GM10266 (cell line): ENCODE measurements at regions not wholly inside any gene's neighbourhood (a gene's known extent, or its start where the extent isn't known, plus 50 kb on each side); places are given as distances from the start of the nearest gene placed in this dataset.

Experiments used
- DNase-seq: peaks from one replicate; pipeline ENCODE4 v3.0.0; 2012; ENCODE audit errors: extremely low spot score
- TF ChIP-seq, protein P1 (sequence below): IDR thresholded peaks from 2 replicates; pipeline ENCODE4 v1.5.1; 2012; ENCODE audit warnings: mild to moderate bottlenecking, low read depth; ENCODE audit not compliant: control insufficient read depth, insufficient read depth; ENCODE audit errors: missing control alignments

DNA sequence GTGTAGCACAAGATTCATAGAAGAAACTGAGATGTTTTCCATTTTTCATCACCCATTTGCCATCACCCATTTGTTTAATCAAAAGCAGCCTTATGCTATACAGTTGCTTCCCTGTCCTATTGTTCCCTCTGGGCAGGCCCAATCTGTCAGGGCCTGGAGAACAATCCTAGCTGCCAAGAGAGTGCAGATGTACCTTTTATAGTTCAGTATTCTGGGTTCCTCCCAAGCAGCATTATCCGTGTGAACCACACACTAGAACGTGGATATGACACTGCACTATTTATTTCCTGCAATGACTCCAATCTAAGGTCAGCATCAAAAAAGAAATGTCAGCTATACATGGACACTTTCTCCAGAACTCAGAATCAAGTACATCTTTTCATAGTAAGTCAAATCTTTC is 269.0 kb downstream of the ADGRA3 start:
- TF ChIP-seq, protein P1, sequence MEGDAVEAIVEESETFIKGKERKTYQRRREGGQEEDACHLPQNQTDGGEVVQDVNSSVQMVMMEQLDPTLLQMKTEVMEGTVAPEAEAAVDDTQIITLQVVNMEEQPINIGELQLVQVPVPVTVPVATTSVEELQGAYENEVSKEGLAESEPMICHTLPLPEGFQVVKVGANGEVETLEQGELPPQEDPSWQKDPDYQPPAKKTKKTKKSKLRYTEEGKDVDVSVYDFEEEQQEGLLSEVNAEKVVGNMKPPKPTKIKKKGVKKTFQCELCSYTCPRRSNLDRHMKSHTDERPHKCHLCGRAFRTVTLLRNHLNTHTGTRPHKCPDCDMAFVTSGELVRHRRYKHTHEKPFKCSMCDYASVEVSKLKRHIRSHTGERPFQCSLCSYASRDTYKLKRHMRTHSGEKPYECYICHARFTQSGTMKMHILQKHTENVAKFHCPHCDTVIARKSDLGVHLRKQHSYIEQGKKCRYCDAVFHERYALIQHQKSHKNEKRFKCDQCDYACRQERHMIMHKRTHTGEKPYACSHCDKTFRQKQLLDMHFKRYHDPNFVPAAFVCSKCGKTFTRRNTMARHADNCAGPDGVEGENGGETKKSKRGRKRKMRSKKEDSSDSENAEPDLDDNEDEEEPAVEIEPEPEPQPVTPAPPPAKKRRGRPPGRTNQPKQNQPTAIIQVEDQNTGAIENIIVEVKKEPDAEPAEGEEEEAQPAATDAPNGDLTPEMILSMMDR, result no peak
- DNase-seq, result no peak

DNA sequence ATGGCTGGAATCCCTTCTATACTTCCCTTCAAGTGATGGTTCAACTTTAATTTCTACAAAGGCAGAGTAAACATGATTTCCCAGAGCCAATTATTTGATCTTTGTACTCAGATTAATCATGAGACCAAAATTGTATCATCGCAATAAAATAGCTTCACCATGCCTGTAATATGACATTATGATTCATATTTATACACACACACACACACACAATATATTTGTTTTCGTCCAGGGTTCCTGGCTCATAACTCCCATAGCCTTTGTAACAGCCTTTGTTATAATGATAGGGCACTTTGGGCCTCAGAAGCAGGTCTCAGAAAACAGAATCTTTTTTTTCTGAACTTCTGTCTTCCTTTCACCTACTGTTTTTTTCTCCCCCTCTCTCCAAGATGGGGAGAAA is 270.6 kb downstream of the ADGRA3 start:
- DNase-seq, result no peak
- TF ChIP-seq, protein P1, result no peak

DNA sequence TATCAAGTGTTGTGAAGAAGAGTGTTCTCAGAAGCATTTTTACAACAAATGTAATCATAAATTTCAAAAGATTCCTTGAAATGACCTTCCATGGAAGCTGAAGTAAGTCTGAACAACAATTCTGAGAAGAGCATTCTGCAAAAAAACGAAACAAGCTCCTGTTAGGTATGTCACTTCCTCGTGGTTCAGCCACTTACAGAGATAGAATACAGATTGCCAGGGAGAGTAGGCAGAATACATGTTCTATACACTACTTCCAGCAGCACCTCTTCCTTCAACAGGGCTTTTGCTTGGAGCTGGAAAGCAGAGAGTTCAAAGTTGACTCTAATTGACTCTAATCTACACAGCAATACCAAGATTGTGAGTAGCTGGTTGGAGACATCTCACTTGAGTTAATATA is 274.5 kb downstream of the ADGRA3 start:
- TF ChIP-seq, protein P1, result no peak
- no peak for DNase-seq

DNA sequence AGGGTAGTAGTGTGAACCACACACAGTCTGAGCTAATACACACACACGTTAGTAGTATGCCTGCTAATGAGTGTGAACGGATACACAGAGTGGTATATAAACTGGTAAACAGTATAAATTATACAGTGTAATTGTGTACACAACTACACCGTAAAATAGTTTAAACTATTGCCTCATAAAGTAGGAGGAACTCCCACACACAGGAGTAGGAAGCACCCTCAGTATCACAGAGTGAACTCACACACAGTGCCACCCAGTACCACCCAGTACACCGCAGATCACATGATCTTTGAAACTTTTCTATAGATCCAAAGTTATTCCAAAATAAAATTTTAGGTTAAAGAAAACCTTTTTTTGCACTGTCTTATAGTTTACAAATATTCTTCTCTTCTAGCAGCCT is 275.1 kb downstream of the ADGRA3 start:
- DNase-seq, result no peak
- TF ChIP-seq, protein P1, result no peak

DNA sequence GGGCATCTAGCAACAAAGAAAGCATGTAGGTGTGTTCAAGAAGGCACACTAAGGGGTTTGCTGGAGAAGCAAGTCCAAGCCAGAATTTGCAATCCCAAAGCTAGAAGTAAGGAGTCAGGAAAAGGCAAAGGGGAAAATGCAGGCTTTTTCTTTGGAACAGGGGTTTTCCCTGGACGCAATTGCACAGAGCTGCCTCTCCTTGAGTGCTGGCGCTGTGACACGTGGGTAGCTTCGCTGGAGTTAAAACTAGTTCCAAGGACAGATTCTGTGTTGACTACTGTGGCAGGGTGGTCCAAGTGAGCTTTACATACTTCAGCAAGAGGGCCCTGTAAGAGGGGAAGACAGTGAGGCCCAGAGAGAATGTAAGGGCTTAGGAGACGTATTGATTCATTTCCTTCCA is 277.1 kb downstream of the ADGRA3 start:
- TF ChIP-seq, protein P1, result no peak
- no peak for DNase-seq

DNA sequence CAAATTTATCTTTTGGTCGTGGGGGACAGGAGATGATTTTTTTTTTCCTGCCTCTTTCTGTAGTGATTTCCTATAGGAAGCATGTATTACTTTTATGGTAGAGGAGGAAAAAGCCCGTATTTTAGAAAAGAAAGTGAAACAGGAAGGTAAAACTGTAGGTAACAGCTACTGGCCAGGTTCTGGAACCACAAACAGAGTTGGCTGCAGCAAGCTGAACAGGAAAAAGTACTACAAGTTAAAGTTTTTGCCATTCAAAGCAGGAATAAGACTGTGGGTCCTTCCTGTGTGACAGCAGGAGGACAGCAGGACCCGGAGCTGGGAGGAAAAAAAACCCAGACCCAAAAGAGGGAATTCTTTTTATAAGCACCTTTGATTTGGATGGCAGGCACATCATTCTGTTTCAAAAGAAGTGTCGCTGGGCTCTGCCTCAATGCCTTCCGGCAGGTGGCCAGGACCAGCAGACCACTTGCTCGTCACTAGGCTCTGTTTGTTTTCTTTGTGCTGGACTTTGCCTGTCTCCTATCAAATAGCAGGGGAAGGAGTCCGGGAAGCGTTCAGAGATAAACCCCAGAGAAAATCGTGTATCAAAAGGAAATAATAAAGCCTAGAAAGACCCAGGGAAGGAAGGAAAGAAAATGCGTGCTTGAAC is 277.9 kb downstream of the ADGRA3 start:
- DNase-seq, result no peak
- TF ChIP-seq, protein P1, result no peak

DNA sequence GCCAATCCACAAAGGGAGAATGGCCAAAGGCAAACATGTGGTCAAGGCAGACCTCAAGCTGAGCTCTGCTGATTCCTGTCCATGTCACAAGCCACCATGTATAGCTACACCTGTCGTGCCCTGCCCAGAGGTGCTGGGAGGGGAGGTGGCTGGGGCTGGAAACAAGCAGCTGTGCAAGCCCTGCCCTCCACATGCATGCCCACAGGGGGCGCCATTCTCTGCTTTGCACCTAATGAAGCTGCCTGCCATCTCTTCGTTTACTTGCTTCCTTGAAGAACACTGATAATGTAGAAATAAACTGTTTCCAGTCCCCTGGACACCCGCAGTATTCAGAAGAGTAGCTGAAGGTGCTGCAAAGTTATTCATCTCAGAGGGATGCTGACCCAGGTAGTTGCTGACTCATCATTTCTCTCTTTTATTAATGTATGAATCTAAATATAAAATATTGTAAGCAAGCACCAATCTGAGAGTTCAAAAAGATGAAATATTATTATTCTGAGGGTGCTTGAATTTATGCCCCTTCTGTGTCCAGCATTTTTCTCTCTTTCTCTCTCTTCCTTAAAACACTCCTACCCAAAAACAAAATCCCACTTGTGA is 278.6 kb downstream of the ADGRA3 start:
- TF ChIP-seq, protein P1, result no peak
- no peak for DNase-seq
